SK-N-SH (cell line): ENCODE measurements at regions not wholly inside any gene's neighbourhood (a gene's known extent, or its start where the extent isn't known, plus 50 kb on each side); places are given as distances from the start of the nearest gene placed in this dataset.

Experiments used
- EP300 ChIP-seq, 2 experiments: IDR thresholded peaks; 2 replicates each; pipeline versions ENCODE4 v1.4.0 to v1.6.1; 2012; ENCODE audit warnings: borderline replicate concordance in 1 of 2, low read depth in 1 of 2, low read length in 1 of 2
- POLR2AphosphoS5 ChIP-seq: IDR thresholded peaks from 2 replicates; pipeline ENCODE4 v1.6.1; 2012; ENCODE audit warnings: low read depth, low read length
- RCOR1 ChIP-seq: fragments of 150-350 bp; IDR thresholded peaks from 2 replicates; pipeline ENCODE4 v1.6.1; 2017; ENCODE audit warnings: antibody characterized with exemption, low read length
- TCF12 ChIP-seq: IDR thresholded peaks from 2 replicates; pipeline ENCODE4 v1.4.0; 2012
- TF ChIP-seq, protein P1 (sequence below): fragments of 200-600 bp; sonication (generic); IDR thresholded peaks from 2 replicates; pipeline ENCODE4 v1.6.1; 2017; ENCODE audit warnings: antibody characterized with exemption, mild to moderate bottlenecking, moderate library complexity
- TF ChIP-seq, protein P2 (sequence below): IDR thresholded peaks from 2 replicates; pipeline ENCODE4 v1.6.1; 2012; ENCODE audit warnings: mild to moderate bottlenecking, low read depth, low read length, moderate library complexity
- TF ChIP-seq, protein P3 (sequence below): IDR thresholded peaks from 2 replicates; pipeline ENCODE4 v1.4.0; 2012; ENCODE audit warnings: low read depth, borderline replicate concordance
- TF ChIP-seq, protein P4 (sequence below): IDR thresholded peaks from 2 replicates; pipeline ENCODE4 v1.4.0; 2012; ENCODE audit warnings: low read depth

DNA sequence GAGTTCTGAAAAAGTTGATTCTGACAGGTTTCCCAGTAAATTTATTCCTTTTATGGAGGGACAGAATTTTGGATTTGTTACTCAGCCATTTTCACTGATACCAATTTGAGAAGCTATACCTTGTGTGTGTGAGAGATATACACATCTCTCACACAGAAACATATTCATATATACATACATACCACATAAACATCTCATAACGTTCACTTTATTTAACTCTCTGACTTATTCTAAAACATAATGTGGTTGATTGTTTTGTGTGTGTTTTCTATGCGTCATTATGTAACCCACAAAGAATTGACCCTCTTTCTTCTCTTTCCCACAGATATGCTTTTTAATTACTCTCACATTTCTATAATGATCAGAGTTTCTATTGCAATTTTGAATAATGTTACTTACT is 570.8 kb upstream of the TLE4 start:
- TF ChIP-seq, protein P1, sequence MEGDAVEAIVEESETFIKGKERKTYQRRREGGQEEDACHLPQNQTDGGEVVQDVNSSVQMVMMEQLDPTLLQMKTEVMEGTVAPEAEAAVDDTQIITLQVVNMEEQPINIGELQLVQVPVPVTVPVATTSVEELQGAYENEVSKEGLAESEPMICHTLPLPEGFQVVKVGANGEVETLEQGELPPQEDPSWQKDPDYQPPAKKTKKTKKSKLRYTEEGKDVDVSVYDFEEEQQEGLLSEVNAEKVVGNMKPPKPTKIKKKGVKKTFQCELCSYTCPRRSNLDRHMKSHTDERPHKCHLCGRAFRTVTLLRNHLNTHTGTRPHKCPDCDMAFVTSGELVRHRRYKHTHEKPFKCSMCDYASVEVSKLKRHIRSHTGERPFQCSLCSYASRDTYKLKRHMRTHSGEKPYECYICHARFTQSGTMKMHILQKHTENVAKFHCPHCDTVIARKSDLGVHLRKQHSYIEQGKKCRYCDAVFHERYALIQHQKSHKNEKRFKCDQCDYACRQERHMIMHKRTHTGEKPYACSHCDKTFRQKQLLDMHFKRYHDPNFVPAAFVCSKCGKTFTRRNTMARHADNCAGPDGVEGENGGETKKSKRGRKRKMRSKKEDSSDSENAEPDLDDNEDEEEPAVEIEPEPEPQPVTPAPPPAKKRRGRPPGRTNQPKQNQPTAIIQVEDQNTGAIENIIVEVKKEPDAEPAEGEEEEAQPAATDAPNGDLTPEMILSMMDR: no peak
- no peak for TF ChIP-seq POLR2AphosphoS5
- TF ChIP-seq EP300 (IDR thresholded peaks at IDR 0.05; ENCODE audit: borderline replicate concordance in 1 of 2, low read depth in 1 of 2, low read length in 1 of 2): no peak
- TF ChIP-seq, protein P2, sequence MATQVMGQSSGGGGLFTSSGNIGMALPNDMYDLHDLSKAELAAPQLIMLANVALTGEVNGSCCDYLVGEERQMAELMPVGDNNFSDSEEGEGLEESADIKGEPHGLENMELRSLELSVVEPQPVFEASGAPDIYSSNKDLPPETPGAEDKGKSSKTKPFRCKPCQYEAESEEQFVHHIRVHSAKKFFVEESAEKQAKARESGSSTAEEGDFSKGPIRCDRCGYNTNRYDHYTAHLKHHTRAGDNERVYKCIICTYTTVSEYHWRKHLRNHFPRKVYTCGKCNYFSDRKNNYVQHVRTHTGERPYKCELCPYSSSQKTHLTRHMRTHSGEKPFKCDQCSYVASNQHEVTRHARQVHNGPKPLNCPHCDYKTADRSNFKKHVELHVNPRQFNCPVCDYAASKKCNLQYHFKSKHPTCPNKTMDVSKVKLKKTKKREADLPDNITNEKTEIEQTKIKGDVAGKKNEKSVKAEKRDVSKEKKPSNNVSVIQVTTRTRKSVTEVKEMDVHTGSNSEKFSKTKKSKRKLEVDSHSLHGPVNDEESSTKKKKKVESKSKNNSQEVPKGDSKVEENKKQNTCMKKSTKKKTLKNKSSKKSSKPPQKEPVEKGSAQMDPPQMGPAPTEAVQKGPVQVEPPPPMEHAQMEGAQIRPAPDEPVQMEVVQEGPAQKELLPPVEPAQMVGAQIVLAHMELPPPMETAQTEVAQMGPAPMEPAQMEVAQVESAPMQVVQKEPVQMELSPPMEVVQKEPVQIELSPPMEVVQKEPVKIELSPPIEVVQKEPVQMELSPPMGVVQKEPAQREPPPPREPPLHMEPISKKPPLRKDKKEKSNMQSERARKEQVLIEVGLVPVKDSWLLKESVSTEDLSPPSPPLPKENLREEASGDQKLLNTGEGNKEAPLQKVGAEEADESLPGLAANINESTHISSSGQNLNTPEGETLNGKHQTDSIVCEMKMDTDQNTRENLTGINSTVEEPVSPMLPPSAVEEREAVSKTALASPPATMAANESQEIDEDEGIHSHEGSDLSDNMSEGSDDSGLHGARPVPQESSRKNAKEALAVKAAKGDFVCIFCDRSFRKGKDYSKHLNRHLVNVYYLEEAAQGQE: no peak
- TF ChIP-seq TCF12: no peak
- TF ChIP-seq RCOR1: no peak
- TF ChIP-seq, protein P3, sequence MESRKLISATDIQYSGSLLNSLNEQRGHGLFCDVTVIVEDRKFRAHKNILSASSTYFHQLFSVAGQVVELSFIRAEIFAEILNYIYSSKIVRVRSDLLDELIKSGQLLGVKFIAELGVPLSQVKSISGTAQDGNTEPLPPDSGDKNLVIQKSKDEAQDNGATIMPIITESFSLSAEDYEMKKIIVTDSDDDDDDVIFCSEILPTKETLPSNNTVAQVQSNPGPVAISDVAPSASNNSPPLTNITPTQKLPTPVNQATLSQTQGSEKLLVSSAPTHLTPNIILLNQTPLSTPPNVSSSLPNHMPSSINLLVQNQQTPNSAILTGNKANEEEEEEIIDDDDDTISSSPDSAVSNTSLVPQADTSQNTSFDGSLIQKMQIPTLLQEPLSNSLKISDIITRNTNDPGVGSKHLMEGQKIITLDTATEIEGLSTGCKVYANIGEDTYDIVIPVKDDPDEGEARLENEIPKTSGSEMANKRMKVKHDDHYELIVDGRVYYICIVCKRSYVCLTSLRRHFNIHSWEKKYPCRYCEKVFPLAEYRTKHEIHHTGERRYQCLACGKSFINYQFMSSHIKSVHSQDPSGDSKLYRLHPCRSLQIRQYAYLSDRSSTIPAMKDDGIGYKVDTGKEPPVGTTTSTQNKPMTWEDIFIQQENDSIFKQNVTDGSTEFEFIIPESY: no peak
- TF ChIP-seq, protein P4, sequence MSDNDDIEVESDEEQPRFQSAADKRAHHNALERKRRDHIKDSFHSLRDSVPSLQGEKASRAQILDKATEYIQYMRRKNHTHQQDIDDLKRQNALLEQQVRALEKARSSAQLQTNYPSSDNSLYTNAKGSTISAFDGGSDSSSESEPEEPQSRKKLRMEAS: no peak
